ENCODE measurements at regions not wholly inside any gene's neighbourhood (a gene's known extent, or its start where the extent isn't known, plus 50 kb on each side); places are given as distances from the start of the nearest gene placed in this dataset.

GRCh38 chr11:116406042-116406441, 366.7 kb downstream of the BUD13 start:
- TF ChIP-seq, protein P1, sequence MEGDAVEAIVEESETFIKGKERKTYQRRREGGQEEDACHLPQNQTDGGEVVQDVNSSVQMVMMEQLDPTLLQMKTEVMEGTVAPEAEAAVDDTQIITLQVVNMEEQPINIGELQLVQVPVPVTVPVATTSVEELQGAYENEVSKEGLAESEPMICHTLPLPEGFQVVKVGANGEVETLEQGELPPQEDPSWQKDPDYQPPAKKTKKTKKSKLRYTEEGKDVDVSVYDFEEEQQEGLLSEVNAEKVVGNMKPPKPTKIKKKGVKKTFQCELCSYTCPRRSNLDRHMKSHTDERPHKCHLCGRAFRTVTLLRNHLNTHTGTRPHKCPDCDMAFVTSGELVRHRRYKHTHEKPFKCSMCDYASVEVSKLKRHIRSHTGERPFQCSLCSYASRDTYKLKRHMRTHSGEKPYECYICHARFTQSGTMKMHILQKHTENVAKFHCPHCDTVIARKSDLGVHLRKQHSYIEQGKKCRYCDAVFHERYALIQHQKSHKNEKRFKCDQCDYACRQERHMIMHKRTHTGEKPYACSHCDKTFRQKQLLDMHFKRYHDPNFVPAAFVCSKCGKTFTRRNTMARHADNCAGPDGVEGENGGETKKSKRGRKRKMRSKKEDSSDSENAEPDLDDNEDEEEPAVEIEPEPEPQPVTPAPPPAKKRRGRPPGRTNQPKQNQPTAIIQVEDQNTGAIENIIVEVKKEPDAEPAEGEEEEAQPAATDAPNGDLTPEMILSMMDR (IDR thresholded peaks at IDR 0.05), result no peak
- TF ChIP-seq POLR2AphosphoS5 (IDR thresholded peaks at IDR 0.05; ENCODE audit: insufficient read depth in 1 of 2, low read depth in 1 of 2), result no peak
